ENCODE measurements at regions not wholly inside any gene's neighbourhood (a gene's known extent, or its start where the extent isn't known, plus 50 kb on each side); places are given as distances from the start of the nearest gene placed in this dataset.

DNA sequence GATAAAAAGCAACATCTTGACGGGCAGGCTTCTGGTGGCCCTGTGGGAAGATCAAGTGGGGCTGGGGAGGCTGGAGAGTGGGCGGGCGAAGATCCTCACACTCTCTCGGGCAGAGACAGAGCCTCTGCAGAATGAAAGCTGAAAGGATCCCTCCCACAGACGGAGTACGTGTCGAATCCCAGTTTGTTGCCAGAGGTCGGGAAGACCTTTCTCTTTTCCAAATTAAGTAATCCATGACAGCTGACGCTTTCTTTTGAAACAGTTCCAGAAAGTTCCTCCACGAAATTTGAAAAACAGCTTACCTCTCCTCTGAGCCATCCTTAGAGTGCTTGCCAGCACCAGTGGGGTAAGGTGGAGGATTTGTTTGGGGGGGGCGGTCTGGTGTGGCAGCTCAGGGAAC, 155.6 kb upstream of the SMLR1 start:
- no peak for TF ChIP-seq POLR2A (IDR thresholded peaks at IDR 0.05)
- TF ChIP-seq, protein P1, sequence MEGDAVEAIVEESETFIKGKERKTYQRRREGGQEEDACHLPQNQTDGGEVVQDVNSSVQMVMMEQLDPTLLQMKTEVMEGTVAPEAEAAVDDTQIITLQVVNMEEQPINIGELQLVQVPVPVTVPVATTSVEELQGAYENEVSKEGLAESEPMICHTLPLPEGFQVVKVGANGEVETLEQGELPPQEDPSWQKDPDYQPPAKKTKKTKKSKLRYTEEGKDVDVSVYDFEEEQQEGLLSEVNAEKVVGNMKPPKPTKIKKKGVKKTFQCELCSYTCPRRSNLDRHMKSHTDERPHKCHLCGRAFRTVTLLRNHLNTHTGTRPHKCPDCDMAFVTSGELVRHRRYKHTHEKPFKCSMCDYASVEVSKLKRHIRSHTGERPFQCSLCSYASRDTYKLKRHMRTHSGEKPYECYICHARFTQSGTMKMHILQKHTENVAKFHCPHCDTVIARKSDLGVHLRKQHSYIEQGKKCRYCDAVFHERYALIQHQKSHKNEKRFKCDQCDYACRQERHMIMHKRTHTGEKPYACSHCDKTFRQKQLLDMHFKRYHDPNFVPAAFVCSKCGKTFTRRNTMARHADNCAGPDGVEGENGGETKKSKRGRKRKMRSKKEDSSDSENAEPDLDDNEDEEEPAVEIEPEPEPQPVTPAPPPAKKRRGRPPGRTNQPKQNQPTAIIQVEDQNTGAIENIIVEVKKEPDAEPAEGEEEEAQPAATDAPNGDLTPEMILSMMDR (IDR thresholded peaks at IDR 0.05), result no peak

All from prostate gland (tissue), 2 donors.